Keratinocyte (primary cell): ENCODE measurements at regions not wholly inside any gene's neighbourhood (a gene's known extent, or its start where the extent isn't known, plus 50 kb on each side); places are given as distances from the start of the nearest gene placed in this dataset.

Experiments used
- DNase-seq: peaks from one replicate; pipeline ENCODE4 v3.0.0-alpha.2; 2011; ENCODE audit warnings: low read depth, missing footprints, low spot score
- FAIRE-seq: peaks from 2 replicates; lab custom pipeline; 2011; peaks lifted over from hg19 to GRCh38; lab: Jason Lieb, UNC
- H2AFZ ChIP-seq: 2 replicates; pipeline ENCODE4 v1.6.0; 2012; ENCODE audit warnings: low read length, control low read depth, inconsistent platforms; ENCODE audit not compliant: control insufficient read depth
- H3K27ac ChIP-seq: 2 replicates; pipeline ENCODE4 v1.5.1; 2011; ENCODE audit warnings: low read length; ENCODE audit not compliant: control insufficient read depth, insufficient read depth
- H3K27me3 ChIP-seq: 3 replicates; pipeline ENCODE4 v1.6.0; 2011; ENCODE audit warnings: low read length; ENCODE audit not compliant: control insufficient read depth, insufficient read depth; ENCODE audit errors: extremely low read depth
- H3K36me3 ChIP-seq, 2 experiments: 2 replicates in 1 of 2; 3 replicates in 1 of 2; pipeline ENCODE4 v1.5.1; 2011; ENCODE audit warnings: low read length in 2 of 2, mild to moderate bottlenecking in 1 of 2; ENCODE audit not compliant: control insufficient read depth in 2 of 2, insufficient read depth in 2 of 2; ENCODE audit errors: extremely low read depth in 1 of 2
- H3K4me1 ChIP-seq: 3 replicates; pipeline ENCODE4 v1.5.1; 2011; ENCODE audit warnings: low read length; ENCODE audit not compliant: control insufficient read depth, insufficient read depth; ENCODE audit errors: extremely low read depth
- H3K4me2 ChIP-seq: 3 replicates; pipeline ENCODE4 v1.6.0; 2011; ENCODE audit warnings: low read depth, low read length; ENCODE audit not compliant: control insufficient read depth, insufficient read depth; ENCODE audit errors: extremely low read depth
- H3K4me3 ChIP-seq, 3 experiments: fragments of 200-600 bp in 1 of 3; sonication (generic) in 1 of 3; 2 replicates in 2 of 3; 3 replicates in 1 of 3; pipeline ENCODE4 v1.5.1; 2011 to 2016; ENCODE audit warnings: low read length in 3 of 3, mild to moderate bottlenecking in 3 of 3, control low read depth in 2 of 3, inconsistent platforms in 1 of 3, low read depth in 1 of 3, mixed read lengths in 1 of 3, mixed run types in 1 of 3, moderate library complexity in 1 of 3; ENCODE audit not compliant: control insufficient read depth in 2 of 3, insufficient read depth in 2 of 3; ENCODE audit errors: extremely low read depth in 1 of 3
- H3K79me2 ChIP-seq: 2 replicates; pipeline ENCODE4 v1.6.0; 2012; ENCODE audit warnings: low read length; ENCODE audit not compliant: control insufficient read depth, insufficient read depth
- H3K9ac ChIP-seq: 3 replicates; pipeline ENCODE4 v1.6.0; 2011; ENCODE audit warnings: low read length; ENCODE audit not compliant: control insufficient read depth, insufficient read depth; ENCODE audit errors: extremely low read depth
- H3K9me1 ChIP-seq: 3 replicates; pipeline ENCODE4 v1.6.0; 2011; ENCODE audit warnings: low read length; ENCODE audit not compliant: control insufficient read depth, insufficient read depth; ENCODE audit errors: extremely low read depth
- H3K9me3 ChIP-seq: 2 replicates; pipeline ENCODE4 v1.5.1; 2012; ENCODE audit warnings: low read depth, low read length; ENCODE audit not compliant: control insufficient read depth
- H4K20me1 ChIP-seq: 3 replicates; pipeline ENCODE4 v1.6.0; 2011; ENCODE audit warnings: low read length; ENCODE audit not compliant: control insufficient read depth, insufficient read depth; ENCODE audit errors: extremely low read depth
- EZH2 ChIP-seq: IDR thresholded peaks from one replicate; pipeline ENCODE4 v1.6.1; 2012; ENCODE audit warnings: inconsistent platforms, mild to moderate bottlenecking, low read length, moderate library complexity
- dilution Hi-C: fragments of 300-500 bp; cut with MboI; formaldehyde crosslinking; loops from one replicate; pipeline ENCODE4 v1.7.0; 2020; ENCODE audit warnings: low sequenced_read_pairs; ENCODE audit not compliant: extremely low pct_ligation_motif_present
- TF ChIP-seq, protein P1 (sequence below), 3 experiments: IDR thresholded peaks in 1 of 3; conservative IDR thresholded peaks in 1 of 3; optimal IDR thresholded peaks in 1 of 3; 2 replicates in 2 of 3; 3 replicates in 1 of 3; pipeline versions ENCODE3 to v1.5.1; 2011; ENCODE audit warnings: low read length in 3 of 3, mild to moderate bottlenecking in 3 of 3, moderate library complexity in 2 of 3, control low read depth in 1 of 3, inconsistent platforms in 1 of 3; ENCODE audit not compliant: insufficient read depth in 2 of 3; ENCODE audit errors: extremely low read depth in 1 of 3

- Histone ChIP-seq H3K4me1 (peaks cover 6% of the 10 kb centered on the region), H3K79me2 (no peaks in the 10 kb centered on the region), H3K4me2 (no peak overlapping the region), H3K36me3 (no peaks in the 10 kb centered on the region), H3K9me3 (no peaks in the 10 kb centered on the region), H3K9ac (no peak overlapping the region), H4K20me1 (no peaks in the 10 kb centered on the region), H2AFZ (no peak overlapping the region), H3K27me3 (no peaks in the 10 kb centered on the region), H3K4me3 (no peak overlapping the region), H3K27ac (no peak overlapping the region), H3K9me1 (no peaks in the 10 kb centered on the region)
- dilution Hi-C loops: no loop called here
- TF ChIP-seq, protein P1, sequence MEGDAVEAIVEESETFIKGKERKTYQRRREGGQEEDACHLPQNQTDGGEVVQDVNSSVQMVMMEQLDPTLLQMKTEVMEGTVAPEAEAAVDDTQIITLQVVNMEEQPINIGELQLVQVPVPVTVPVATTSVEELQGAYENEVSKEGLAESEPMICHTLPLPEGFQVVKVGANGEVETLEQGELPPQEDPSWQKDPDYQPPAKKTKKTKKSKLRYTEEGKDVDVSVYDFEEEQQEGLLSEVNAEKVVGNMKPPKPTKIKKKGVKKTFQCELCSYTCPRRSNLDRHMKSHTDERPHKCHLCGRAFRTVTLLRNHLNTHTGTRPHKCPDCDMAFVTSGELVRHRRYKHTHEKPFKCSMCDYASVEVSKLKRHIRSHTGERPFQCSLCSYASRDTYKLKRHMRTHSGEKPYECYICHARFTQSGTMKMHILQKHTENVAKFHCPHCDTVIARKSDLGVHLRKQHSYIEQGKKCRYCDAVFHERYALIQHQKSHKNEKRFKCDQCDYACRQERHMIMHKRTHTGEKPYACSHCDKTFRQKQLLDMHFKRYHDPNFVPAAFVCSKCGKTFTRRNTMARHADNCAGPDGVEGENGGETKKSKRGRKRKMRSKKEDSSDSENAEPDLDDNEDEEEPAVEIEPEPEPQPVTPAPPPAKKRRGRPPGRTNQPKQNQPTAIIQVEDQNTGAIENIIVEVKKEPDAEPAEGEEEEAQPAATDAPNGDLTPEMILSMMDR (optimal IDR thresholded peaks at IDR 0.05 in 1 of 3, IDR thresholded peaks at IDR 0.05 in 1 of 3, conservative IDR thresholded peaks at IDR 0.05 in 1 of 3; ENCODE audit: extremely low read depth in 1 of 3, insufficient read depth in 2 of 3, low read length in 3 of 3): no peak
- TF ChIP-seq EZH2: no peak
- no peak for FAIRE-seq
- no peak for DNase-seq
These were observed 600.4 kb upstream of the CADM1 start for GRCh38 chr11:116104498-116105174.

DNA sequence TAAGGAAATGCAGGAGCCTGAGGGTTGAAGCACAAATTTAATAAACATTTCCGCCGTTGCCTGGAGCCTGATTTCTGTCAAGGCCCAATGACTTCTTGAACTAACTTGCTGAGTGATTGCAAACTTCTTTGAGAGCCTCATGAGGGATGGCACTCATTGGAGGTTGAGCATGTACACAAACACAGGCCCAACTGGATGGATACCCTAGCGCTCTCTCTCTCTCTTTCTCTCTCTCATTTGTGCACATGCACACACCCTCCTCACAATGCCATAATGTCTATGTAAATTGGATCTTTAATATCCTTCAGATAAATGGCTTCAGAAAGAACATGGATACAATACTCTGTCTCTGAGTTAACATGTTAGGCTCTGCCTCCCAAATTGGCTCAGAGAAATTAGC is 597.7 kb upstream of the CADM1 start:
- H3K4me2 ChIP-seq: no peak overlapping the region
- no peak overlapping the region for H3K4me3 ChIP-seq
- H3K9me3 ChIP-seq: no peaks in the 10 kb centered on the region
- dilution Hi-C loops: no loop called here
- no peak overlapping the region for H3K27ac ChIP-seq
- H3K27me3 ChIP-seq: no peaks in the 10 kb centered on the region
- H3K36me3 ChIP-seq: no peaks in the 10 kb centered on the region
- TF ChIP-seq EZH2: no peak
- TF ChIP-seq, protein P1 (optimal IDR thresholded peaks at IDR 0.05 in 1 of 3, IDR thresholded peaks at IDR 0.05 in 1 of 3, conservative IDR thresholded peaks at IDR 0.05 in 1 of 3; ENCODE audit: extremely low read depth in 1 of 3, insufficient read depth in 2 of 3, low read length in 3 of 3): no peak
- H3K4me1 ChIP-seq: no peaks in the 10 kb centered on the region
- no peak overlapping the region for H2AFZ ChIP-seq
- H4K20me1 ChIP-seq: no peaks in the 10 kb centered on the region
- H3K9ac ChIP-seq: no peak overlapping the region
- DNase-seq: no peak
- no peaks in the 10 kb centered on the region for H3K79me2 ChIP-seq
- H3K9me1 ChIP-seq: no peaks in the 10 kb centered on the region
- no peak for FAIRE-seq
